ENCODE measurements at regions not wholly inside any gene's neighbourhood (a gene's known extent, or its start where the extent isn't known, plus 50 kb on each side); places are given as distances from the start of the nearest gene placed in this dataset.

DNA sequence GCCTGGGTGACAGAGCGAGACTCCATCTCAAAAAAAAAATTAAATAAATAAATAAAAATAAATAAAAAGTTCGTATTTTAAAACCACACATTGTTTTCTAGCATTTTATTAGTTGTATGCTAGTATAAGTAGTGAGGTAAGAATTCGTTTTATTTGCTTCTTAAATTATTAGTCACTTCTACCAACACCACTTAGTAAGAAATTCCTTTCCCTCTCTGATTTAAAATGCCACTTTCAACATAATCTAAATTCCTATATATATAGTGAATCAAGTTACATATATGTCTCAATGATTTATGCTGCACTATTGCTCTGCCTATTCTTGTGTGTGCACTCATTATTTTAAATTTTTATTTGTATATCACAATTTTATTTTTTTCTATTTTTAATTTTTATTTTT lies 72.1 kb downstream of the MAGEC1 start:
- TF ChIP-seq, protein P1, sequence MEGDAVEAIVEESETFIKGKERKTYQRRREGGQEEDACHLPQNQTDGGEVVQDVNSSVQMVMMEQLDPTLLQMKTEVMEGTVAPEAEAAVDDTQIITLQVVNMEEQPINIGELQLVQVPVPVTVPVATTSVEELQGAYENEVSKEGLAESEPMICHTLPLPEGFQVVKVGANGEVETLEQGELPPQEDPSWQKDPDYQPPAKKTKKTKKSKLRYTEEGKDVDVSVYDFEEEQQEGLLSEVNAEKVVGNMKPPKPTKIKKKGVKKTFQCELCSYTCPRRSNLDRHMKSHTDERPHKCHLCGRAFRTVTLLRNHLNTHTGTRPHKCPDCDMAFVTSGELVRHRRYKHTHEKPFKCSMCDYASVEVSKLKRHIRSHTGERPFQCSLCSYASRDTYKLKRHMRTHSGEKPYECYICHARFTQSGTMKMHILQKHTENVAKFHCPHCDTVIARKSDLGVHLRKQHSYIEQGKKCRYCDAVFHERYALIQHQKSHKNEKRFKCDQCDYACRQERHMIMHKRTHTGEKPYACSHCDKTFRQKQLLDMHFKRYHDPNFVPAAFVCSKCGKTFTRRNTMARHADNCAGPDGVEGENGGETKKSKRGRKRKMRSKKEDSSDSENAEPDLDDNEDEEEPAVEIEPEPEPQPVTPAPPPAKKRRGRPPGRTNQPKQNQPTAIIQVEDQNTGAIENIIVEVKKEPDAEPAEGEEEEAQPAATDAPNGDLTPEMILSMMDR (IDR thresholded peaks at IDR 0.05), result no peak
- TF ChIP-seq POLR2A (IDR thresholded peaks at IDR 0.05), result no peak
